Fibroblast of lung (primary cell): ENCODE measurements at regions not wholly inside any gene's neighbourhood (a gene's known extent, or its start where the extent isn't known, plus 50 kb on each side); places are given as distances from the start of the nearest gene placed in this dataset.

Experiments
- DNase-seq, 2 donors: peaks; one replicate each; pipeline versions ENCODE4 v3.0.0 to v3.0.0-alpha.2; 2010; ENCODE audit warnings: low read depth in 2 of 2
- H2AFZ ChIP-seq: 2 replicates; pipeline ENCODE4 v1.5.1; 2012; ENCODE audit warnings: low read length, control low read depth, inconsistent platforms
- H3K27ac ChIP-seq: 2 replicates; pipeline ENCODE4 v1.5.1; 2011; ENCODE audit warnings: low read length, control low read depth; ENCODE audit not compliant: insufficient read depth
- H3K27me3 ChIP-seq: 2 replicates; pipeline ENCODE4 v1.5.1; 2011; ENCODE audit warnings: mild to moderate bottlenecking, low read length; ENCODE audit not compliant: control insufficient read depth, insufficient read depth
- H3K36me3 ChIP-seq: 2 replicates; pipeline ENCODE4 v1.5.1; 2011; ENCODE audit warnings: low read length; ENCODE audit not compliant: control insufficient read depth, insufficient read depth
- H3K4me1 ChIP-seq: 2 replicates; pipeline ENCODE4 v1.5.1; 2011; ENCODE audit warnings: low read length; ENCODE audit not compliant: control insufficient read depth, insufficient read depth; ENCODE audit errors: extremely low read depth
- H3K4me2 ChIP-seq: 2 replicates; pipeline ENCODE4 v1.5.1; 2011; ENCODE audit warnings: low read length, control low read depth; ENCODE audit not compliant: insufficient read depth; ENCODE audit errors: extremely low read depth
- H3K4me3 ChIP-seq, 4 experiments: fragments of 200-600 bp in 1 of 4; sonication (generic) in 1 of 4; replicated peaks in 1 of 4; 2 replicates each; pipeline ENCODE4 v1.5.1; 2011 to 2016; ENCODE audit warnings: low read length in 4 of 4, low read depth in 3 of 4, mild to moderate bottlenecking in 3 of 4, control low read depth in 2 of 4, inconsistent platforms in 1 of 4, mixed read lengths in 1 of 4; ENCODE audit not compliant: insufficient read depth in 1 of 4; ENCODE audit errors: control extremely low read depth in 1 of 4
- H3K79me2 ChIP-seq: 2 replicates; pipeline ENCODE4 v1.5.1; 2012; ENCODE audit warnings: mild to moderate bottlenecking, low read length, inconsistent platforms; ENCODE audit not compliant: control insufficient read depth, insufficient read depth
- H3K9ac ChIP-seq: 2 replicates; pipeline ENCODE4 v1.5.1; 2011; ENCODE audit warnings: mild to moderate bottlenecking, low read length, control low read depth; ENCODE audit not compliant: insufficient read depth
- H3K9me3 ChIP-seq: 2 replicates; pipeline ENCODE4 v1.5.1; 2012; ENCODE audit warnings: low read depth, low read length; ENCODE audit not compliant: control insufficient read depth, insufficient read depth
- H4K20me1 ChIP-seq: 2 replicates; pipeline ENCODE4 v1.5.1; 2011; ENCODE audit warnings: low read length; ENCODE audit not compliant: control insufficient read depth, insufficient read depth; ENCODE audit errors: extremely low read depth
- CTCF ChIP-seq, 2 donors: IDR thresholded peaks in 1 of 2; conservative IDR thresholded peaks in 1 of 2; 1 replicate in 1 of 2; 2 replicates in 1 of 2; pipeline ENCODE4 v1.5.1; 2011 to 2012; ENCODE audit warnings: low read length in 2 of 2, control low read depth in 1 of 2, inconsistent platforms in 1 of 2, low read depth in 1 of 2, mild to moderate bottlenecking in 1 of 2
- EZH2 ChIP-seq: IDR thresholded peaks from 2 replicates; pipeline ENCODE4 v1.5.1; 2012; ENCODE audit warnings: low read length, control low read depth, mild to moderate bottlenecking; ENCODE audit errors: missing control alignments

GRCh38 chr4:132504438-132504837, 644.7 kb upstream of the PCDH10 start:
- Histone ChIP-seq H3K4me3 (no peak overlapping the region), H3K27me3 (no peaks in the 10 kb centered on the region), H3K9me3 (no peaks in the 10 kb centered on the region), H4K20me1 (no peaks in the 10 kb centered on the region), H3K27ac (no peak overlapping the region), H3K9ac (no peak overlapping the region), H3K4me2 (no peak overlapping the region), H3K4me1 (no peaks in the 10 kb centered on the region), H2AFZ (no peak overlapping the region), H3K36me3 (no peaks in the 10 kb centered on the region), H3K79me2 (no peaks in the 10 kb centered on the region)
- TF ChIP-seq CTCF (conservative IDR thresholded peaks at IDR 0.05 in 1 of 2, IDR thresholded peaks at IDR 0.05 in 1 of 2; ENCODE audit: low read depth in 1 of 2, low read length in 2 of 2), result no peak
- TF ChIP-seq EZH2, result no peak
- DNase-seq, result peak in 1 of 2 donors; percentile 39

- H3K27ac ChIP-seq, result no peak overlapping the region
- no peak overlapping the region for H3K4me2 ChIP-seq
- H3K79me2 ChIP-seq, result no peaks in the 10 kb centered on the region
- no peaks in the 10 kb centered on the region for H4K20me1 ChIP-seq
- H3K9me3 ChIP-seq, result no peaks in the 10 kb centered on the region
- no peaks in the 10 kb centered on the region for H3K36me3 ChIP-seq
- no peak overlapping the region for H2AFZ ChIP-seq
- no peaks in the 10 kb centered on the region for H3K27me3 ChIP-seq
- no peaks in the 10 kb centered on the region for H3K4me1 ChIP-seq
- no peak for DNase-seq
- H3K9ac ChIP-seq, result no peak overlapping the region
- TF ChIP-seq CTCF (conservative IDR thresholded peaks at IDR 0.05 in 1 of 2, IDR thresholded peaks at IDR 0.05 in 1 of 2; ENCODE audit: low read depth in 1 of 2, low read length in 2 of 2) (no peak), EZH2 (no peak)
- H3K4me3 ChIP-seq, result no peak overlapping the region
These were observed 642.5 kb upstream of the PCDH10 start for GRCh38 chr4:132506568-132506967.

- Histone ChIP-seq H3K9me3 (no peaks in the 10 kb centered on the region), H3K9ac (no peak overlapping the region), H4K20me1 (no peaks in the 10 kb centered on the region), H3K79me2 (no peaks in the 10 kb centered on the region), H3K4me2 (no peak overlapping the region), H3K4me1 (no peaks in the 10 kb centered on the region), H3K36me3 (no peaks in the 10 kb centered on the region), H3K27me3 (no peaks in the 10 kb centered on the region), H3K4me3 (no peak overlapping the region), H3K27ac (no peak overlapping the region), H2AFZ (no peak overlapping the region)
- TF ChIP-seq CTCF (conservative IDR thresholded peaks at IDR 0.05 in 1 of 2, IDR thresholded peaks at IDR 0.05 in 1 of 2; ENCODE audit: low read depth in 1 of 2, low read length in 2 of 2) (no peak), EZH2 (no peak)
- DNase-seq, result peak in 1 of 2 donors; percentile 29
These were observed 635.6 kb upstream of the PCDH10 start for GRCh38 chr4:132513491-132513890.
